ENCODE measurements at regions not wholly inside any gene's neighbourhood (a gene's known extent, or its start where the extent isn't known, plus 50 kb on each side); places are given as distances from the start of the nearest gene placed in this dataset.
"Not testable (repeated sequence)": the region's sequence is repeated elsewhere in the genome, so short reads cannot be mapped to it uniquely, and the experiment has no call there.

- ATAC-seq (ENCODE audit: low FRiP score) (no peak), DNase-seq (ENCODE audit: low spot score) (no peak)
- no peak for TF ChIP-seq CTCF (IDR thresholded peaks at IDR 0.05)
These were observed 457.3 kb upstream of the NFE2L3 start for GRCh38 chr7:25694699-25695098.

GRCh38 chr7:25696571-25696970 lies 455.4 kb upstream of the NFE2L3 start:
- TF ChIP-seq CTCF (IDR thresholded peaks at IDR 0.05), result no peak
- ATAC-seq (ENCODE audit: low FRiP score), result no peak
- no peak for DNase-seq (ENCODE audit: low spot score)

GRCh38 chr7:25698451-25699113 lies 453.4 kb upstream of the NFE2L3 start:
- DNase-seq (ENCODE audit: low spot score), result no peak
- no peak for ATAC-seq (ENCODE audit: low FRiP score)
- no peak for TF ChIP-seq CTCF (IDR thresholded peaks at IDR 0.05)

- not testable (repeated sequence) for DNase-seq (ENCODE audit: low spot score); ATAC-seq (ENCODE audit: low FRiP score)
These were observed 451.9 kb upstream of the NFE2L3 start for GRCh38 chr7:25700141-25700540.

GRCh38 chr7:25704413-25704812 lies 447.6 kb upstream of the NFE2L3 start:
- no peak for ATAC-seq (ENCODE audit: low FRiP score)
- no peak for DNase-seq (ENCODE audit: low spot score)
- no peak for TF ChIP-seq CTCF (IDR thresholded peaks at IDR 0.05)

- no peak for TF ChIP-seq CTCF (IDR thresholded peaks at IDR 0.05)
- no peak for ATAC-seq (ENCODE audit: low FRiP score)
- DNase-seq (ENCODE audit: low spot score), result no peak
These were observed 445.2 kb upstream of the NFE2L3 start for GRCh38 chr7:25706764-25707163.

- DNase-seq (ENCODE audit: low spot score), result no peak
- no peak for ATAC-seq (ENCODE audit: low FRiP score)
- no peak for TF ChIP-seq CTCF (IDR thresholded peaks at IDR 0.05)
These were observed 444.0 kb upstream of the NFE2L3 start for GRCh38 chr7:25707768-25708620.
